H1 (cell line): ENCODE measurements at regions not wholly inside any gene's neighbourhood (a gene's known extent, or its start where the extent isn't known, plus 50 kb on each side); places are given as distances from the start of the nearest gene placed in this dataset.

ENCODE experiments used
- CTCF ChIA-PET: fragments of 300-600 bp; sonication (Branson Sonifier 250); formaldehyde crosslinking; loops from one replicate; lab custom pipeline; 2021; ENCODE audit not compliant: partially characterized antibody; lab: Charles Lee
- POLR2A ChIA-PET: fragments of 300-600 bp; sonication (Branson Sonifier 250); formaldehyde crosslinking; loops from one replicate; lab custom pipeline; 2021; ENCODE audit warnings: inconsistent platforms; ENCODE audit not compliant: partially characterized antibody; lab: Charles Lee
- DNase-seq, 2 experiments: peaks; one replicate each; pipeline versions ENCODE4 v3.0.0 to v3.0.0-alpha.2; 2010 to 2022; ENCODE audit warnings: low spot score in 2 of 2, low read depth in 1 of 2, mixed read lengths in 1 of 2
- FAIRE-seq: peaks from 2 replicates; lab custom pipeline; 2011; peaks lifted over from hg19 to GRCh38; lab: Jason Lieb, UNC
- H2AFZ ChIP-seq: 2 replicates; pipeline ENCODE4 v1.8.1; 2012; ENCODE audit warnings: low read length, inconsistent platforms
- H2AK5ac ChIP-seq: 2 replicates; pipeline ENCODE4 v1.6.1; 2013; ENCODE audit warnings: low read depth, low read length
- H2BK120ac ChIP-seq: replicated peaks from 2 replicates; pipeline ENCODE3; 2013; ENCODE audit warnings: low read depth, low read length, inconsistent platforms
- H2BK12ac ChIP-seq: 2 replicates; pipeline ENCODE4 v1.6.1; 2013; ENCODE audit warnings: low read depth, low read length
- H2BK15ac ChIP-seq: 2 replicates; pipeline ENCODE4 v1.6.1; 2013; ENCODE audit warnings: low read length
- H2BK20ac ChIP-seq: 2 replicates; pipeline ENCODE4 v1.6.1; 2013; ENCODE audit warnings: low read length
- H2BK5ac ChIP-seq: 2 replicates; pipeline ENCODE4 v1.6.1; 2013; ENCODE audit warnings: low read depth, low read length
- H3K14ac ChIP-seq: 2 replicates; pipeline ENCODE4 v1.6.1; 2013; ENCODE audit warnings: inconsistent platforms; ENCODE audit not compliant: insufficient read length
- H3K18ac ChIP-seq: 2 replicates; pipeline ENCODE4 v1.6.1; 2013; ENCODE audit warnings: low read length; ENCODE audit errors: extremely low read depth
- H3K23ac ChIP-seq: 2 replicates; pipeline ENCODE4 v1.6.1; 2013; ENCODE audit warnings: inconsistent platforms; ENCODE audit not compliant: insufficient read length
- H3K23me2 ChIP-seq: 2 replicates; pipeline ENCODE4 v1.6.1; 2013; ENCODE audit warnings: low read depth, low read length
- H3K27ac ChIP-seq: 2 replicates; pipeline ENCODE4 v1.6.1; 2011; ENCODE audit warnings: low read depth, low read length, inconsistent platforms
- H3K27me3 ChIP-seq, 4 experiments: replicated peaks in 1 of 4; 1 replicate in 1 of 4; 2 replicates in 3 of 4; pipeline versions ENCODE4 v1.6.1 to v1.8.1; 2011 to 2013; ENCODE audit warnings: low read length in 3 of 4, mild to moderate bottlenecking in 3 of 4, inconsistent platforms in 2 of 4, mixed read lengths in 2 of 4, moderate library complexity in 1 of 4; ENCODE audit not compliant: control insufficient read depth in 3 of 4, insufficient read depth in 3 of 4; ENCODE audit errors: extremely low read depth in 1 of 4
- H3K36me3 ChIP-seq, 4 experiments: 2 replicates each; pipeline versions ENCODE4 v1.6.1 to v1.8.1; 2011 to 2013; ENCODE audit warnings: mild to moderate bottlenecking in 4 of 4, low read length in 3 of 4, moderate library complexity in 2 of 4, control low read depth in 1 of 4, inconsistent platforms in 1 of 4; ENCODE audit not compliant: insufficient read depth in 4 of 4, control insufficient read depth in 2 of 4
- H3K4ac ChIP-seq: replicated peaks from 2 replicates; pipeline ENCODE3; 2013; ENCODE audit warnings: low read length, low read depth, mixed read lengths, inconsistent platforms; ENCODE audit not compliant: insufficient read length
- H3K4me1 ChIP-seq, 4 experiments: replicated peaks in 1 of 4; 1 replicate in 1 of 4; 2 replicates in 3 of 4; pipeline versions ENCODE4 v1.6.1 to v1.8.1; 2011 to 2013; ENCODE audit warnings: low read length in 3 of 4, inconsistent platforms in 2 of 4, mixed read lengths in 1 of 4; ENCODE audit not compliant: insufficient read depth in 4 of 4, control insufficient read depth in 3 of 4
- H3K4me2 ChIP-seq, 2 experiments: 2 replicates each; pipeline versions ENCODE4 v1.6.1 to v1.8.1; 2011 to 2013; ENCODE audit warnings: low read depth in 2 of 2, low read length in 2 of 2, control low read depth in 1 of 2, inconsistent platforms in 1 of 2, mild to moderate bottlenecking in 1 of 2; ENCODE audit not compliant: insufficient read depth in 1 of 2
- H3K4me3 ChIP-seq, 4 experiments: fragments of 200-600, 300-600 bp in 1 of 4; sonication (generic), shearing (Covaris generic), sonication (Bioruptor Twin) in 1 of 4; 2 replicates each; pipeline versions ENCODE4 v1.5.1 to v1.8.1; 2011 to 2016; ENCODE audit warnings: low read length in 4 of 4, low read depth in 3 of 4, control low read depth in 2 of 4, inconsistent platforms in 2 of 4, mild to moderate bottlenecking in 2 of 4, mixed read lengths in 1 of 4, moderate library complexity in 1 of 4; ENCODE audit not compliant: insufficient read depth in 2 of 4; ENCODE audit errors: extremely low read depth in 1 of 4
- H3K56ac ChIP-seq: replicated peaks from 2 replicates; pipeline ENCODE3; 2013; ENCODE audit warnings: low read depth, mild to moderate bottlenecking, mixed read lengths, low read length, inconsistent platforms; ENCODE audit not compliant: insufficient read length
- H3K79me1 ChIP-seq: 2 replicates; pipeline ENCODE4 v1.6.1; 2013; ENCODE audit warnings: low read depth, low read length, control low read depth
- H3K79me2 ChIP-seq, 2 experiments: 2 replicates each; pipeline versions ENCODE4 v1.6.1 to v1.8.1; 2012 to 2013; ENCODE audit warnings: low read length in 2 of 2, mild to moderate bottlenecking in 2 of 2, inconsistent platforms in 1 of 2; ENCODE audit not compliant: insufficient read depth in 2 of 2, control insufficient read depth in 1 of 2
- H3K9ac ChIP-seq, 4 experiments: replicated peaks in 1 of 4; 1 replicate in 1 of 4; 2 replicates in 3 of 4; pipeline versions ENCODE4 v1.6.1 to v1.8.1; 2011 to 2013; ENCODE audit warnings: low read depth in 3 of 4, low read length in 3 of 4, control low read depth in 2 of 4, mild to moderate bottlenecking in 2 of 4, moderate library complexity in 2 of 4, inconsistent platforms in 1 of 4; ENCODE audit errors: extremely low read depth in 1 of 4
- H3K9me3 ChIP-seq, 2 experiments: 2 replicates each; pipeline versions ENCODE4 v1.6.1 to v1.8.1; 2012 to 2013; ENCODE audit warnings: mild to moderate bottlenecking in 2 of 2, moderate library complexity in 2 of 2, control low read depth in 1 of 2, inconsistent platforms in 1 of 2, low read depth in 1 of 2, low read length in 1 of 2, mixed read lengths in 1 of 2; ENCODE audit not compliant: insufficient read depth in 2 of 2
- H4K20me1 ChIP-seq, 2 experiments: replicated peaks in 1 of 2; 2 replicates each; pipeline versions ENCODE3 to v1.8.1; 2011 to 2013; ENCODE audit warnings: inconsistent platforms in 2 of 2, low read length in 2 of 2, mild to moderate bottlenecking in 1 of 2; ENCODE audit not compliant: insufficient read depth in 2 of 2, control insufficient read depth in 1 of 2
- H4K5ac ChIP-seq: 2 replicates; pipeline ENCODE4 v1.6.1; 2013; ENCODE audit warnings: low read length, low read depth, mixed read lengths, inconsistent platforms; ENCODE audit not compliant: insufficient read length
- H4K8ac ChIP-seq: 2 replicates; pipeline ENCODE4 v1.8.0; 2013; ENCODE audit warnings: mild to moderate bottlenecking, moderate library complexity, low read length, inconsistent platforms; ENCODE audit not compliant: insufficient read depth; ENCODE audit errors: extremely low read depth
- H4K91ac ChIP-seq: replicated peaks from 2 replicates; pipeline ENCODE3; 2013; ENCODE audit warnings: low read length, mixed read lengths, inconsistent platforms; ENCODE audit not compliant: insufficient read length
- ASH2L ChIP-seq: fragments of 200-600, 300-600 bp; sonication (generic); IDR thresholded peaks from one replicate; pipeline ENCODE4 v1.7.1; 2017; ENCODE audit warnings: low read length
- ATF3 ChIP-seq: IDR thresholded peaks from 2 replicates; pipeline ENCODE4 v1.6.1; 2011; ENCODE audit warnings: low read depth, mild to moderate bottlenecking, low read length; ENCODE audit not compliant: insufficient read depth
- BRCA1 ChIP-seq: IDR thresholded peaks from 2 replicates; pipeline ENCODE4 v1.6.1; 2012; ENCODE audit warnings: low read depth, low read length, improper control_type of control experiment
- GTF2F1 ChIP-seq: IDR thresholded peaks from 2 replicates; pipeline ENCODE4 v1.6.1; 2012; ENCODE audit warnings: low read depth, low read length, improper control_type of control experiment, borderline replicate concordance
- JUN ChIP-seq: IDR thresholded peaks from 2 replicates; pipeline ENCODE4 v1.6.1; 2011; ENCODE audit warnings: low read depth, mild to moderate bottlenecking, improper control_type of control experiment, low read length
- POLR2AphosphoS5 ChIP-seq: IDR thresholded peaks from 2 replicates; pipeline ENCODE4 v1.6.1; 2011; ENCODE audit warnings: low read depth, low read length
- SIX5 ChIP-seq: IDR thresholded peaks from 2 replicates; pipeline ENCODE4 v1.6.1; 2011; ENCODE audit warnings: mild to moderate bottlenecking, low read depth, low read length
- TAF7 ChIP-seq: optimal IDR thresholded peaks from 2 replicates; pipeline ENCODE3; 2011; ENCODE audit warnings: low read depth, mild to moderate bottlenecking, inconsistent platforms, low read length, moderate library complexity, borderline replicate concordance
- USF2 ChIP-seq: IDR thresholded peaks from 2 replicates; pipeline ENCODE4 v1.6.1; 2011; ENCODE audit warnings: low read length, improper control_type of control experiment
- WGBS, 2 experiments: shearing (Covaris generic) in 1 of 2; methylation state at CpG; one replicate each; pipeline versions ENCODE4 v1.1.6 to v1.1.7; 2013 to 2015; ENCODE audit warnings: low lambda C conversion rate in 2 of 2, mixed read lengths in 2 of 2, inconsistent platforms in 1 of 2, low coverage in 1 of 2, missing lambda C conversion rate in 1 of 2; ENCODE audit not compliant: insufficient replicate concordance in 2 of 2, insufficient coverage in 1 of 2, insufficient read length in 1 of 2; ENCODE audit errors: extremely low coverage in 1 of 2, missing lambda C conversion rate in 1 of 2; 5-methylcytosine and 5-hydroxymethylcytosine counted together
- TF ChIP-seq, protein P1 (sequence below): IDR thresholded peaks from 2 replicates; pipeline ENCODE4 v1.6.1; 2012; ENCODE audit warnings: low read length, inconsistent platforms
- TF ChIP-seq, protein P2 (sequence below): IDR thresholded peaks from 2 replicates; pipeline ENCODE4 v1.6.1; 2012; ENCODE audit warnings: inconsistent platforms

- H3K23ac ChIP-seq = no peak overlapping the region
- H3K56ac ChIP-seq = no peak overlapping the region
- FAIRE-seq = no peak
- H3K27ac ChIP-seq = no peak overlapping the region
- no peaks in the 10 kb centered on the region for H3K79me1 ChIP-seq
- no peak overlapping the region for H2BK5ac ChIP-seq
- no peak overlapping the region for H4K91ac ChIP-seq
- no peak overlapping the region for H3K9ac ChIP-seq
- no peaks in the 10 kb centered on the region for H3K36me3 ChIP-seq
- H2AK5ac ChIP-seq = no peak overlapping the region
- ChIA-PET CTCF (no interaction called here), POLR2A (no interaction called here)
- H3K4ac ChIP-seq = no peak overlapping the region
- no peak overlapping the region for H3K4me3 ChIP-seq
- H3K79me2 ChIP-seq = no peaks in the 10 kb centered on the region
- no peaks in the 10 kb centered on the region for H3K4me1 ChIP-seq
- H2BK12ac ChIP-seq = no peak overlapping the region
- H3K4me2 ChIP-seq = no peak overlapping the region
- H3K9me3 ChIP-seq = no peaks in the 10 kb centered on the region
- H3K18ac ChIP-seq = no peak overlapping the region
- no peak overlapping the region for H2AFZ ChIP-seq
- 92% methylated on average over 6 of the region's 6 CpGs; no CpG with 5 or more reads in 1 of the 2 experiments for WGBS, 2 experiments
- no peaks in the 10 kb centered on the region for H3K27me3 ChIP-seq
- H2BK15ac ChIP-seq = no peak overlapping the region
- no peak for DNase-seq
- no peak overlapping the region for H2BK120ac ChIP-seq
- no peaks in the 10 kb centered on the region for H3K23me2 ChIP-seq
- no peak overlapping the region for H2BK20ac ChIP-seq
- H4K8ac ChIP-seq = no peak overlapping the region; the same call in 1 of the 2 replicates
- H3K14ac ChIP-seq = no peak overlapping the region
- H4K20me1 ChIP-seq = no peaks in the 10 kb centered on the region
- H4K5ac ChIP-seq = no peak overlapping the region
- no peak for TF ChIP-seq SIX5
- no peak for TF ChIP-seq POLR2AphosphoS5
- TF ChIP-seq, protein P1, sequence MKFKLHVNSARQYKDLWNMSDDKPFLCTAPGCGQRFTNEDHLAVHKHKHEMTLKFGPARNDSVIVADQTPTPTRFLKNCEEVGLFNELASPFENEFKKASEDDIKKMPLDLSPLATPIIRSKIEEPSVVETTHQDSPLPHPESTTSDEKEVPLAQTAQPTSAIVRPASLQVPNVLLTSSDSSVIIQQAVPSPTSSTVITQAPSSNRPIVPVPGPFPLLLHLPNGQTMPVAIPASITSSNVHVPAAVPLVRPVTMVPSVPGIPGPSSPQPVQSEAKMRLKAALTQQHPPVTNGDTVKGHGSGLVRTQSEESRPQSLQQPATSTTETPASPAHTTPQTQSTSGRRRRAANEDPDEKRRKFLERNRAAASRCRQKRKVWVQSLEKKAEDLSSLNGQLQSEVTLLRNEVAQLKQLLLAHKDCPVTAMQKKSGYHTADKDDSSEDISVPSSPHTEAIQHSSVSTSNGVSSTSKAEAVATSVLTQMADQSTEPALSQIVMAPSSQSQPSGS = no peak
- TF ChIP-seq USF2 = no peak
- TF ChIP-seq ATF3 = no peak
- TF ChIP-seq BRCA1 = no peak
- no peak for TF ChIP-seq ASH2L
- TF ChIP-seq, protein P2, sequence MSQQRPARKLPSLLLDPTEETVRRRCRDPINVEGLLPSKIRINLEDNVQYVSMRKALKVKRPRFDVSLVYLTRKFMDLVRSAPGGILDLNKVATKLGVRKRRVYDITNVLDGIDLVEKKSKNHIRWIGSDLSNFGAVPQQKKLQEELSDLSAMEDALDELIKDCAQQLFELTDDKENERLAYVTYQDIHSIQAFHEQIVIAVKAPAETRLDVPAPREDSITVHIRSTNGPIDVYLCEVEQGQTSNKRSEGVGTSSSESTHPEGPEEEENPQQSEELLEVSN = no peak
- TF ChIP-seq TAF7 = no peak
- no peak for TF ChIP-seq GTF2F1
- TF ChIP-seq JUN = no peak
Observed at GRCh38 chr6:51015394-51015793, 196.7 kb downstream of the TFAP2B start.
